ENCODE measurements at regions not wholly inside any gene's neighbourhood (a gene's known extent, or its start where the extent isn't known, plus 50 kb on each side); places are given as distances from the start of the nearest gene placed in this dataset.

DNA sequence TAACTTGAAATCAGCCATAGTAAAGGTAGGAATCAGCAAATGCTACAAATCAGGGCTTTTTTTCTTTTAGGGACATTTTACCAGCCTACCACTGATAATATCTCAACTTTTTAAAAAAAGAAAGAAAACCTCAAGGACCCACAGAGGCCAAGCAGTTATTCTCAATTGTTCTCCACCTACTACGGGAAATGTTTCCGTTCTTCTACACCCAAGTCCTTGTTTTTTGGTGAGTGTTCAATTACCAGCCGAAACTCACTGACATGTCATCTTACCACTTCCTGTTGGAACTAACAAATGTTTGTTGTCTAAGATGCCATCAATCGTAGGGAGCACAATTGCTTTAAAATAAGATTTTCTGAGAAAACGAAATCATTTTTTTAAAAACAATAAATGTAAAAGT, 50.2 kb upstream of the CDK1 start:
- peak; percentile 48 for DNase-seq (ENCODE audit: low spot score)

DNA sequence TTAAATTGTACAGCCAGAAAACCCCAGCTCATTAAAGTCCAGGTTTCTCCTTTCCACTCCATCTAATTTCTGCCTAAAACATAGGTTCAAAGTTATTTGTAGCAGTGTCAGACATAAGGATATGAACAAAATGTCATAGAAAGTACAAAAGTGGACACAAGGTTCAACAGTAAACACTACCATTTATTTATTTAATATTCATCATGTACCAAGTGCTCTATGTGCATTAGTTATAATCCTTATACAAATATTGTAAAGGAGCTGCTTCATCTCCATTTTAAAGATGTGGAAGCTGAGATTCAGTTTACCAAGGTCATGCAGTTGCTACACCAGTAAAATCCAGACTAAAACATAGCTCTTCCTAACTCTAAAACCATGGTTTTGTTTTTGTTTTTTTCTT, 52.0 kb upstream of the CDK1 start:
- DNase-seq (ENCODE audit: low spot score): no peak

GRCh38 chr10:60722623-60723022, 55.7 kb upstream of the CDK1 start:
- DNase-seq (ENCODE audit: low spot score): no peak

DNA sequence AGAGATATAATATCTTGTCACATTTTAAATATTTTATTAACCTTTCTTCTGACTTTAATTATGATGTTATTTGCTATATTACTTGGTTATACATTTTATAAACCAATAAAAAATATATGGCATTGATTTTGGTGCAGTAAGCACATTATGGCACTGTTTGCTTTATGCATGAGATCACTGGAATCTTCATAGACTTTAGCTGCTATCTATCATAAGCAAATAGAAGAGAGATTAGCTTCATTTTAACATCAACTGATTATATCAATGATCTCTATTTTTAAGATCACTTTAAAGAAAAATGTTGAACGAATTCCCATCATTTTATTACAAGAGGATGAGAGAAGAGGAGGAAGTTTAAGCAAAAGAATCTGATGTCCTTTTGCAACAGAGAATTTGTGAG, 58.6 kb upstream of the CDK1 start:
- DNase-seq (ENCODE audit: low spot score): no peak

DNA sequence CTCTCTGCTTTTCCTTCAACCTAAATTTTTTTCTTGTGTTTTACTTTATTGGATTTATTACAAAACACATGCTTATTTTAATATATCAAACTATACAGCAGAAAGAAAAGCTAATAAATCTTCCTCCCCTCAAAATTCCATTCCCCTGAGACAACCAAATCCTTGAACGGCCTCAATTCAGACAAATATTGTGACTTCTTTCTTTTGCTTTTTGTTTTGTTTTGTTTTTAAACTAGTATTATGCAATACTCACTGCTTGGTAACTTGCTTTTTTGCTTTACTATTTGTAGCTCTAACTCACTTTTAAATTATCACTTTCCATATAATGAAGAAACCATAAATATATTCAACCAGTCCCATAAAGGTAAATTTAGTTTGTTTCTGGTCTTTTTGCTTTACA, 59.4 kb upstream of the CDK1 start:
- DNase-seq (ENCODE audit: low spot score): peak; percentile 50

DNA sequence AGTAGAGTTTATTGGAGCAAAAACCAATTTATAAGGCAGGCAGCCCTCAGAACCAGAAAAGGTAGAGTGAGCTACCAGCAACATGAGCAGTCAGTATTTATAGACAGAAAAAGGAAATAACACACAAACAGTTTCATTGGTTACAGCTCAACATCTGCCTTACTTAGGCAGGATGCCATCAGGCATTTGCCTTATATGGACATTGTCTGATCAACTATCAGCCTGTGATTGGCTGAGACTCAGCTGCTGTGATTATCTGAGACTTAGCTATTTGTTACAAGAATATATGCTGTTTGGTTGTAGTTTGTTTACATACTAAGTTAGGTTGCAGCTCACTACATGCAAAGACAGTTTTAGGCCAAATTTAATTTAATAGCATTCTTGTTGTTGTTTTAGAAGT, 60.4 kb upstream of the CDK1 start:
- DNase-seq (ENCODE audit: low spot score): peak; percentile 38

DNA sequence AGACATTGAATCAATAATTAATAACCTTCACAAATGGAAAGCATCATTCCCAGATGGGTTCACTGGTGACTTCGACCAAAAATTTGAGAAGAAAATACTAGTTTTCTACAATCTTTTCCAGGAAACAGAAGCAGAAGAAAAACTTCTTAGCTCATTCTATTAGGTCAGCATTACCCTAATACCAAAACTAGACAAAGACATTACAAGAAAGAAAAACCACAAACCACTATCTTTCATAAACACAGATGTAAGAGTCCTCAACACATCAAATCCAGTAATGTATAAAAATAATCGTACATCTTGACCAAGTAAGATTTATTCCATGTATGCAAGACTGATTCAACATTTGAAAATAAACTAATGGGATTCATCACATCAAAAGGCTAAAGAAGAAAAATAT, 64.0 kb upstream of the CDK1 start:
- DNase-seq (ENCODE audit: low spot score): no peak

DNA sequence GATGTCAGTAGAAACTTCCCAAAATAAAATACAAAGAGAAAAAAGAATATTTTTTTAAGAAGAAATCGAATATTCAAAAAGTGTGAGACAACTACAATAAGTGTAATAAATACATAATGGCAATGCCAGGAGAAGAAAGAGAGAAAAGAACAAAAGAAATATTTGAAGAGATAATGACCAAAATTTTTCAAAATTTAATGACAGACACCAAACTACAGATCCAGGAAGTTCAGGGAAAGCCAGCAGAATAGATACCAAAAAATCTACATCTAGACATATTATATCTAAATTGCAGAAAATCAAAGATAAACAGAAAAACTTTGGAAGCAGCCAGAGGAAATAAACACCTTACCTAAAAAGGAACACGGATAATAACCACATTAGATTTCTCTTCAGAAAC, 66.8 kb upstream of the CDK1 start:
- no peak for DNase-seq (ENCODE audit: low spot score)

DNA sequence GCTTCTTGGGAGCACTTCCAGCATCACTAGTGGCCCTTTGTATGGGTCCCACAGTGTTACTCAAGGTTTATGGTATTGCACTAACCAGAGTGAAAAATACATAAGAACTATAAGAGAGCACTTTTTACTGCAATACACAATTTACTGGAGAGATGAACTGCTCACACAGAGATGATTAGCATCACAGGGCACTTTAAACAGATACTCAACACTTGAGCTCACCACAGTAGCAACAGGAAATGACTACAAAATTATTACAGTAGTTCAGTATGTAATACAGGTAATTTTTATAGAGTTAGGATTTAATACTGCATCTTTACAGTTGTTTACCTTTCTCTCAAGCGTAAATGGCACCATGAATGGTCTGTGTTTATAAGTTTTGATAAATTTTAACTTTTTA, 68.2 kb upstream of the CDK1 start:
- DNase-seq (ENCODE audit: low spot score): no peak

GRCh38 chr10:60708666-60709065, 69.6 kb upstream of the CDK1 start:
- no peak for DNase-seq (ENCODE audit: low spot score)

- no peak for DNase-seq (ENCODE audit: low spot score)
Measured at GRCh38 chr10:60707841-60708240, 70.4 kb upstream of the CDK1 start.

GRCh38 chr10:60706146-60706545, 72.1 kb upstream of the CDK1 start:
- peak; percentile 16 for DNase-seq (ENCODE audit: low spot score)

DNA sequence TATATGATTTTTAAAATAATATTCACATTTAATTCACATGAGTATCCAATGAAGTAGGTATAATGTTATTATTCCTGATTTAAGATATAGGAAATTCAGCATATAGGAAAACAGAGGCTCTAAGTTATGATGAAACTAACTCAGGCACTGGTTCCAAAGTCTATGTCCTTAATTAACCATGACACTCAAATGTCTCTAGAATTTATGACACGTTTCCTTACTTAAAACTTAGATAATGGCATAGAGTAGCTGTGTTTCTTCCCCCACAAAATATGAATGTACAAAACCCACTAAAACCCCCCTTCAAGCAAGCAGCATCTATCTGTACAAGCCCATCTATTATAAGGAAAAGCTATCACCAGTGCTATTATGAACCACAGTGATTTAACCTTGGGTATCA, 72.9 kb upstream of the CDK1 start:
- no peak for DNase-seq (ENCODE audit: low spot score)

DNA sequence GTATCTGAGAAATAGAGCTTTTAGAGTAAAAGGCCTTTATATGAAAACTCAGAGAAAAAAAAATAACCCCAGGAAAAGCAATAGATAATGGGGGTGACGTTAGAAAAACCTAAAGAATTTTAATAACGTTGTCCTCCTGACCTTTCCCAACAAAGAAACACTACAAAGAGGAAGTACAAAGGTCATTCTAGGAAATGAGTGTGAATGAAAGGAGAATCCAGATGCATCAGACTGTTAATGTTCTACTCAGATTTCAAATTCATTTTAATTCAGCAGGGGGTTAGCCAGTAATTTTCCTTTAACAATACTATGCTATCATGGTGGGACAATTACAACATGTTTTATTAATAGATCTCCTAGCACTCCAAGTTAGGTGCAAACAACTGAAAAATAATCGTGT, 73.8 kb upstream of the CDK1 start:
- no peak for DNase-seq (ENCODE audit: low spot score)

DNA sequence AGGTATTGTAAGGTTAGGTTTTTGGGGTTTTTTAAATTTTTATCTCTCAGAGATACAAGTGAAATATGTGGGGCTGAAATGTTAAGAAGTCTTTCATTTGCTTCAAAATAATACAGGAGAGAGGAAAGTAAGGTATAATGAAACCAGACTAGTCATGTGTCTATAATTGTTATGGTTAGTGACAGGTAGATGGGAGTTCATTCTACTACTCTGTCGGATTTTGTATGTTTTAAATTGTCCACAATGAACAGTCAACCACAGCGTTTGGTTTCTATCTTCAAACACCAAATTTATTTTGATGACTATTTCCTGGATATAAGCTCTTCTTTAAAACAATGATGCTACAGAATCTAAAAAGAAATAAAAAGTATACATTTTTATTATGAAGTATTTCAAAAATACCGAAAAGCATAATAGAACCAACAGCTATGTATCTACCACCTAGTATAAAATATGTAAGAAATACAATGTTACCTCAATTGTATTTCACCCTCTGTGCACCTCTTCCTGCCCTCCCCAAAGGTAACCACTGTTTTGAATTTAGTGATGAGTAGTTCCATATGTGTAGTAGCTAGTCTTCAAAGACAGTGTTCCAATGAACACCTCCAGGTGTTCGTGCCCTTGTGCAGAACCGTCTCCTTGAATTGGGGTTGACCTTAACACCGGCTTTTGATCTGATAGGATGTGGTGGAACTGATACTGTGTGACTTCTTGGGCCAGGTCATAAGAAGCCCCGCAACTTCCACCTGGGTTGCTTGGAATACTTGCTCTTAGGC, 74.8 kb upstream of the CDK1 start:
- no peak for DNase-seq (ENCODE audit: low spot score)

DNA sequence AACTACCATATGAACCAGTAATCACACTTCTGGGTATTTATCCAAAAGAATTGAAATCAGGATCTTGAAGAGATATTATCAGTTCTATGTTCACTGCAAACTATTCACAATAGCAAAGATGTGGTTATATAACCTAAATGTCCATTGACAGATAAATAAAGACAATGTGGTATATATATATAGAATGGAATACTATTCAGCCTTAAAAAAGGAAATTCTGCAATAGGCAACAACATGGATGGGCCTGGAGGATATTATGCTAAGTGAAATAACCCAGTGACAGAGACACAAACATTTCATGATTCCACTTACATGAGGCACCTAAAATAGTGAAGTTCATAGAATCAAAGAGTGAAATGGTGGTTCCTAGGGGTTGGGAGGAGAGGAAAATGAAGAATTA, 90.6 kb upstream of the CDK1 start:
- DNase-seq (ENCODE audit: low spot score): no peak

GRCh38 chr10:60684091-60684490, 94.2 kb upstream of the CDK1 start:
- no peak for DNase-seq (ENCODE audit: low spot score)

GRCh38 chr10:60681103-60681502, 97.2 kb upstream of the CDK1 start:
- no peak for DNase-seq (ENCODE audit: low spot score)

GRCh38 chr10:60679388-60679990, 98.8 kb upstream of the CDK1 start:
- peak; percentile 2 for DNase-seq (ENCODE audit: low spot score)

DNA sequence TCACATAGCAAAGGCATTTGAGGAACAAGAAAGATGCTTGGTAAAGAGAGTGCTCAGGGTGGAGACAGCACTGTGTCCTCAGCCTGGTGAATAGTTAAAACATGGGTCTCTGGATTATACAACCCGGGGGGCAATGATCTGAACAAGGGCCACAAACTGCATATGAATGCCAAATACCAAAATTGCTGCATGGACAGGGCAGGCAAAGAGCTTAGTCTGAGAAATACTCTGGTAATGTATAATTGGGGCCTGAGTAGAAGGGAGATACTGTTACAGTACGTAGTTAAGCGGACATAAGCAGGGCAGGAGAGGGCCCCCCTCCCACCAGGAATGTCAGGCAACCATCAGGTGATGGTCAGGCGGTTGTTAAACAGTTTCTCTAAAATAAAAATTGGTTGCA, 99.3 kb upstream of the CDK1 start:
- DNase-seq (ENCODE audit: low spot score): no peak

GRCh38 chr10:60677531-60678129, 100.6 kb upstream of the CDK1 start:
- no peak for DNase-seq (ENCODE audit: low spot score)

- DNase-seq (ENCODE audit: low spot score): no peak
Measured at GRCh38 chr10:60675236-60675635, 103.0 kb upstream of the CDK1 start.

DNA sequence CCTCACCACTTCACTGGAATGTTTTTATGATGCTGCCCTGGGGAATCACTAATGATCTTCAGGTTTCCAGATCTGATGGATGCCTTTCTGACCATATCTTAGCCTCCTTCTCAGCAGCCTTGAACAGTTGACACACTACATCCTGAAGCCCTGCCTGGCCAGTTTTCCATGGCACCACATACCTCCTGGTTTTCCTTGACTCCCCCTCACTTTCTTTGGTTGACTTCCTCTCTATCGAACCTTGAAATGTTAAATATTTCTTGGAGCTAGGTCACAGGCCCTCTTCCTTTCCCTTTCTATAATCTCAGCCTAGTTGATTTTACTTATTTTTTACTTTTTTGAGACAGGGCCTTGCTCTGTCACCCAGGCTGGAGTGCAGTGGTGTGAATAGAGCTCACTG, 108.8 kb upstream of the CDK1 start:
- no peak for DNase-seq (ENCODE audit: low spot score)

GRCh38 chr10:60666221-60666620, 112.1 kb upstream of the CDK1 start:
- no peak for DNase-seq (ENCODE audit: low spot score)

Measured in A172 (cell line).